Calu3 (cell line): ENCODE measurements at regions not wholly inside any gene's neighbourhood (a gene's known extent, or its start where the extent isn't known, plus 50 kb on each side); places are given as distances from the start of the nearest gene placed in this dataset.

Experiments
- BruUV-seq: library from RNA; stranded (reverse); fragments of 400-500 nt; replicated peaks from 2 replicates; lab custom pipeline; 2021; lab: Mats Ljungman, UMichigan
- CTCF ChIA-PET: fragments of 300-600 bp; sonication (Branson Sonifier 250); formaldehyde crosslinking; loops from one replicate; lab custom pipeline; 2022; ENCODE audit warnings: antibody characterized with exemption; lab: Charles Lee
- DNase-seq: peaks from one replicate; pipeline ENCODE4 v3.0.0; 2022
- H3K27ac Mint-ChIP-seq: one replicate; pipeline ENCODE4 v1.8.0; 2022; ENCODE audit warnings: mixed read lengths; ENCODE audit not compliant: unreplicated experiment
- H3K27me3 Mint-ChIP-seq: one replicate; pipeline ENCODE4 v1.8.0; 2022; ENCODE audit warnings: mixed read lengths; ENCODE audit not compliant: unreplicated experiment
- H3K36me3 Mint-ChIP-seq: one replicate; pipeline ENCODE4 v1.8.0; 2022; ENCODE audit warnings: mild to moderate bottlenecking, moderate library complexity, mixed read lengths; ENCODE audit not compliant: insufficient read depth, unreplicated experiment
- H3K4me1 Mint-ChIP-seq: one replicate; pipeline ENCODE4 v1.8.0; 2022; ENCODE audit warnings: mild to moderate bottlenecking, low read depth, mixed read lengths; ENCODE audit not compliant: unreplicated experiment
- H3K4me3 Mint-ChIP-seq: one replicate; pipeline ENCODE4 v1.8.0; 2022; ENCODE audit warnings: mild to moderate bottlenecking, low read depth, moderate library complexity, mixed read lengths; ENCODE audit not compliant: unreplicated experiment
- H3K9me3 Mint-ChIP-seq: one replicate; pipeline ENCODE4 v1.8.0; 2022; ENCODE audit warnings: low read depth, mixed read lengths; ENCODE audit not compliant: unreplicated experiment
- intact Hi-C: fragments of 100-400 bp; cut with micrococcal nuclease; formaldehyde crosslinking; loops from one replicate; pipeline ENCODE4 v1.10.0; 2022; ENCODE audit not compliant: unreplicated experiment
- TF ChIP-seq, protein P1 (sequence below): fragments of 200-600 bp; IDR thresholded peaks from one replicate; pipeline ENCODE4 v1.8.0; 2022; ENCODE audit warnings: antibody characterized with exemption; ENCODE audit not compliant: unreplicated experiment

DNA sequence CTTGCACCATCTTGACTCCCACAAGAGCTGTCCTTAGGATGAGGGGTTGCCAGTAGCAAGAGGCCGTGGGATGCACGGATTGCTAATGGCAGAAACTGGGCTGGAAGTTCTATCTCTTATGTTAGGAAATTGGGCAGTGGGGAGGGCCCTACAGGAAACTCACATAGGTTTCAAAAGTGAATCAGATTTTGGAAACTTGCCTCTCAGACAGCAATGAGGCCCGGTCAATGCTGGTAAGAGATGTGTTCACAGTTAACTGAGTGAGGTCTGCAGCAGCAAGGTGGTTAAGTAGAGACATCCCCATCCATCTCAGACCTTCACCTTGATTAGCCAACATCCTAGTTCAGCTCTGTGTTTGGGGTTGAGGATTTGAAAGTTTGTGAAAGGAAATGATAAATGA lies 164.7 kb downstream of the ABCA8 start:
- Mint-ChIP-seq H3K27me3 (no peaks in the 10 kb centered on the region), H3K4me1 (peaks cover 22% of the 10 kb centered on the region), H3K36me3 (peaks cover 5% of the 10 kb centered on the region), H3K27ac (no peak overlapping the region), H3K4me3 (no peak overlapping the region), H3K9me3 (no peaks in the 10 kb centered on the region)
- CTCF ChIA-PET, result no interaction called here
- no TSS peak for BruUV-seq
- no peak for DNase-seq
- TF ChIP-seq, protein P1, sequence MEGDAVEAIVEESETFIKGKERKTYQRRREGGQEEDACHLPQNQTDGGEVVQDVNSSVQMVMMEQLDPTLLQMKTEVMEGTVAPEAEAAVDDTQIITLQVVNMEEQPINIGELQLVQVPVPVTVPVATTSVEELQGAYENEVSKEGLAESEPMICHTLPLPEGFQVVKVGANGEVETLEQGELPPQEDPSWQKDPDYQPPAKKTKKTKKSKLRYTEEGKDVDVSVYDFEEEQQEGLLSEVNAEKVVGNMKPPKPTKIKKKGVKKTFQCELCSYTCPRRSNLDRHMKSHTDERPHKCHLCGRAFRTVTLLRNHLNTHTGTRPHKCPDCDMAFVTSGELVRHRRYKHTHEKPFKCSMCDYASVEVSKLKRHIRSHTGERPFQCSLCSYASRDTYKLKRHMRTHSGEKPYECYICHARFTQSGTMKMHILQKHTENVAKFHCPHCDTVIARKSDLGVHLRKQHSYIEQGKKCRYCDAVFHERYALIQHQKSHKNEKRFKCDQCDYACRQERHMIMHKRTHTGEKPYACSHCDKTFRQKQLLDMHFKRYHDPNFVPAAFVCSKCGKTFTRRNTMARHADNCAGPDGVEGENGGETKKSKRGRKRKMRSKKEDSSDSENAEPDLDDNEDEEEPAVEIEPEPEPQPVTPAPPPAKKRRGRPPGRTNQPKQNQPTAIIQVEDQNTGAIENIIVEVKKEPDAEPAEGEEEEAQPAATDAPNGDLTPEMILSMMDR, result no peak
- intact Hi-C loops, result no loop called here

DNA sequence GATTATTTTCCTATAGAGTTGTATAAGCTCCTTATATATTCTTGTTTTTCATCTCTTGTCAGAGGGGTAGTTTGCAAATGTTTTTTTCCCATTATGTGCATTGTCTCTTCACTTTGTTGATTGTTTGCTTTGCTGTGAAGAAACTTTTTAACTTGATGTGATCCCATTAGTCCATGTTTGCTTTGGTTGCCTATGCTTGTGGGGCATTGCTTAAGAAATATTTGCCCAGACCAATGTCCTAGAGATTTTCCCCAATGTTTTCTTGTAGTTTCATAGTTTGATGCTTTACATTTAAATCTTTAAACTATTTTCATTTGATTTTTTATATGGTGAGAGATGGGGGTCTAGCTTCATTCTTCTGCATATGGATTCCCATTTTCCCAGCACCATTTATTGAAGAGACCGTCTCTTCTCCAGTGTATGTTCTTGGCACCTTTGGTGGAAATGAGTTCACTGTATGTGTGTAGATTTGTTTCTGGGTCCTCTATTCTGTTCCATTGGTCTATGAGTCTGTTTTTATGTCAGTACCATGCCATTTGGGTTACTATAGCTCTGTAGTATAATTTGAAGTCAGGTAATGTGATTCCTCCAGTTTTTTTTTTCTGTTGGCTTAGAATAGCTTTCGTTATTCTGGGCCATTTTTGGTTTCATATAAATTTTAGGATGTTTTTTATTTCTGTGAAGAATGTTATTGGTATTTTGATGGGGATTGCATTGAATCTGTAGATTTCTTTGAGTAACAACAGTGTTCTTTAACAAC lies 165.8 kb downstream of the ABCA8 start:
- TF ChIP-seq, protein P1, result no peak
- CTCF ChIA-PET, result no interaction called here
- H3K27me3 Mint-ChIP-seq, result no peaks in the 10 kb centered on the region

DNA sequence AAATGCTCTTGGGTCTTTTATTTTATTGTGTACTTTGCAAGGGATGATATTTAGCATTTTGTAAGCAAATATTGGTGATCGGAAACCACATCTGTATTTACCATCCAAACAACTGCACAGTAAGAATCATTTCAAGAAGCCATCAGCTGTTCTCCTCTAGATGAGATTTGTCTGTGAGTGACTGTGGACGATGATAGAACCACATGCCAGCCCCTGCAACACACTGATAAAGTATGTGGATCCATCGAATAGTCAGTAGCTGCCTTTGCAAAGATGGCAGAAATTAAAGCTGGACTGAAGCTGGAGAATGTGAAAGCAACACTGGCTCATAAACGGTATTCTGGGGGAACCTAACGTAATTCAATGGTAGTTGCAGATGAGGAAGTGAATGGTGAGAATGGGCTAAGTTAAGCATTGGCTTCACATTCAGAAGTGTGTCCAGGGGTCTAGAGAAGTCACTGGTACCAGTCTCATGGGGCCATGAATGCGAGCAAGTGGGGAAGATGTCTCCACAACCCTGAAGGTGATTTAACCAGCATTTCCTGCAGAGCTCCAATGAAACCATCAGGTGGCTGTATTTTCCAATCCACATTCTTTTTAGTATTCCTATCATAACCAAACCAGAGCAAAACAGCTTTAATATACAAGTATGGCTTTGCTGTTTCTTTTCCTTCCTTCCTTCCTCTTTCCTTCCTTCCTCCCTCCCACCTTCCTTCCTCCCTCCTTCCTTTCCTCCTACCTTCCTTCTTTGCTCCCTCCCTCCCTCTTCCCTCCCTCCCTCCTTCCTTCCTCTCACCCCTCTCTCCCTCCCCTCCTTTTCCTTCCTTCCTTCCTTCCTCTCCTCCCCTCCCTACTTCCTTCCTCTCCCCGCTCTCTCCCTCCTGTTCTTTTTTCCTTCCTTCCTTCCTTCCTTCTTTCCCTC lies 169.4 kb downstream of the ABCA8 start:
- no peaks in the 10 kb centered on the region for H3K9me3 Mint-ChIP-seq
- H3K36me3 Mint-ChIP-seq, result no peaks in the 10 kb centered on the region
- TF ChIP-seq, protein P1, result no peak
- H3K27ac Mint-ChIP-seq, result no peak overlapping the region
- DNase-seq, result no peak
- CTCF ChIA-PET, result no interaction called here
- intact Hi-C loops, result no loop called here
- no peaks in the 10 kb centered on the region for H3K4me1 Mint-ChIP-seq
- no TSS peak for BruUV-seq
- H3K4me3 Mint-ChIP-seq, result no peak overlapping the region
- H3K27me3 Mint-ChIP-seq, result no peaks in the 10 kb centered on the region

More for the DNA sequence above, 165.8 kb downstream of the ABCA8 start:
- no peak overlapping the region for H3K27ac Mint-ChIP-seq
- H3K36me3 Mint-ChIP-seq, result peaks cover 3% of the 10 kb centered on the region
- no TSS peak for BruUV-seq
- H3K9me3 Mint-ChIP-seq, result no peaks in the 10 kb centered on the region
- intact Hi-C loops, result no loop called here
- no peak overlapping the region for H3K4me3 Mint-ChIP-seq
- no peak for DNase-seq
- H3K4me1 Mint-ChIP-seq, result peaks cover 11% of the 10 kb centered on the region

DNA sequence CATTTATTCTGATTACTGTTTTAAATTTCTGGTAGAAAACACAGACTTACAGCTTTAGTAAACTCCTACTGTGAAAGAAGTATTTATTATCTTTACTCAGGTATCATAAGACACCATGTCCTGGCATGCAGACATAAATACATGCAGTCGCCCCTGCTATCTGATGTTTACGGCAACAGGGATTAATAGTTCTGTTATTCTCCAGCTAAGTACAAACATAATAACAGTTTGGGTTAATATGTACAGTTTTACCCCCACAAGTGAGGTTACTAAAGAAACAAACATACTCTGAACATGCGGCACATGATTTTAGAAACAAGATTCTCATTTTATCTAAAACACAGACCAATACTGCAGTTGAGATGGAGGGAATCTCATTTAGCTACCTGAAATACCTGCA lies 170.8 kb downstream of the ABCA8 start:
- intact Hi-C loops, result no loop called here
- BruUV-seq, result no TSS peak
- H3K27ac Mint-ChIP-seq, result no peak overlapping the region
- no peaks in the 10 kb centered on the region for H3K4me1 Mint-ChIP-seq
- DNase-seq, result no peak
- CTCF ChIA-PET, result interaction anchor here (0.6 kb wide), 1 partner anchor 12 kb away, joined by 3 read pairs; no protein-coding TSS in a partner anchor
- no peaks in the 10 kb centered on the region for H3K36me3 Mint-ChIP-seq
- H3K4me3 Mint-ChIP-seq, result no peak overlapping the region
- no peaks in the 10 kb centered on the region for H3K9me3 Mint-ChIP-seq
- TF ChIP-seq, protein P1, result no peak
- H3K27me3 Mint-ChIP-seq, result no peaks in the 10 kb centered on the region
